H9 (cell line): ENCODE measurements at regions not wholly inside any gene's neighbourhood (a gene's known extent, or its start where the extent isn't known, plus 50 kb on each side); places are given as distances from the start of the nearest gene placed in this dataset.

Source experiments
- DNase-seq: peaks from one replicate; pipeline ENCODE4 v3.0.0-alpha.2; 2017
- H2AFZ ChIP-seq: one replicate; pipeline ENCODE4 v1.6.1; 2013; ENCODE audit warnings: mild to moderate bottlenecking, low read length, control low read depth, moderate library complexity
- H2AK5ac ChIP-seq: 2 replicates; pipeline ENCODE4 v1.6.1; 2013; ENCODE audit warnings: low read length, control low read depth, mixed read lengths; ENCODE audit not compliant: insufficient read length
- H2BK120ac ChIP-seq: one replicate; pipeline ENCODE4 v1.6.1; 2013; ENCODE audit warnings: low read depth, mild to moderate bottlenecking, low read length, control low read depth, inconsistent platforms; ENCODE audit not compliant: poor library complexity, severe bottlenecking
- H2BK12ac ChIP-seq: 2 replicates; pipeline ENCODE4 v1.6.1; 2013; ENCODE audit warnings: low read length, control low read depth, mixed read lengths, low read depth; ENCODE audit not compliant: insufficient read length
- H2BK15ac ChIP-seq: 2 replicates; pipeline ENCODE4 v1.6.1; 2013; ENCODE audit warnings: low read depth, low read length, control low read depth
- H2BK20ac ChIP-seq: one replicate; pipeline ENCODE4 v1.6.1; 2013; ENCODE audit warnings: low read depth, mild to moderate bottlenecking, low read length, control low read depth, inconsistent platforms; ENCODE audit not compliant: poor library complexity, severe bottlenecking
- H2BK5ac ChIP-seq: 2 replicates; pipeline ENCODE4 v1.6.1; 2013; ENCODE audit warnings: low read length, control low read depth, mixed read lengths; ENCODE audit not compliant: insufficient read length
- H3K14ac ChIP-seq: 2 replicates; pipeline ENCODE4 v1.6.1; 2013; ENCODE audit warnings: low read length, control low read depth; ENCODE audit not compliant: insufficient read depth
- H3K18ac ChIP-seq: 2 replicates; pipeline ENCODE4 v1.6.1; 2013; ENCODE audit warnings: low read depth, mild to moderate bottlenecking, mixed read lengths, low read length, control low read depth; ENCODE audit not compliant: insufficient read length
- H3K23ac ChIP-seq: 2 replicates; pipeline ENCODE4 v1.6.1; 2013; ENCODE audit warnings: low read length, control low read depth, mixed read lengths, low read depth; ENCODE audit not compliant: insufficient read length
- H3K23me2 ChIP-seq: 2 replicates; pipeline ENCODE4 v1.6.1; 2013; ENCODE audit warnings: low read depth, mild to moderate bottlenecking, mixed read lengths, low read length, control low read depth; ENCODE audit not compliant: insufficient read length, poor library complexity, severe bottlenecking
- H3K27ac ChIP-seq: 2 replicates; pipeline ENCODE4 v1.5.1; 2013; ENCODE audit warnings: low read length, control low read depth, mixed read lengths, low read depth; ENCODE audit not compliant: insufficient read length
- H3K27me3 ChIP-seq: 2 replicates; pipeline ENCODE4 v1.6.1; 2013; ENCODE audit warnings: low read length, control low read depth, inconsistent platforms; ENCODE audit not compliant: insufficient read depth
- H3K4ac ChIP-seq: 2 replicates; pipeline ENCODE4 v1.6.1; 2013; ENCODE audit warnings: low read depth, mild to moderate bottlenecking, control low read depth, inconsistent platforms, low read length, moderate library complexity
- H3K4me1 ChIP-seq: 2 replicates; pipeline ENCODE4 v1.6.1; 2013; ENCODE audit warnings: low read length, control low read depth, inconsistent platforms; ENCODE audit not compliant: insufficient read depth
- H3K4me2 ChIP-seq: 2 replicates; pipeline ENCODE4 v1.6.1; 2013; ENCODE audit warnings: low read length, control low read depth, mixed read lengths; ENCODE audit not compliant: insufficient read length, insufficient read depth
- H3K56ac ChIP-seq: 2 replicates; pipeline ENCODE4 v1.6.1; 2013; ENCODE audit warnings: low read depth, mild to moderate bottlenecking, mixed read lengths, low read length, control low read depth; ENCODE audit not compliant: insufficient read length
- H3K79me1 ChIP-seq: 2 replicates; pipeline ENCODE4 v1.6.1; 2013; ENCODE audit warnings: low read depth, mild to moderate bottlenecking, moderate library complexity, low read length, control low read depth, inconsistent platforms; ENCODE audit not compliant: insufficient read depth, poor library complexity, severe bottlenecking
- H3K79me2 ChIP-seq: 2 replicates; pipeline ENCODE4 v1.6.1; 2013; ENCODE audit warnings: low read length, control low read depth, inconsistent platforms; ENCODE audit not compliant: insufficient read depth
- H3K9ac ChIP-seq: 2 replicates; pipeline ENCODE4 v1.6.1; 2013; ENCODE audit warnings: low read length, control low read depth, mixed read lengths; ENCODE audit not compliant: insufficient read length; ENCODE audit errors: extremely low read depth
- H3K9me3 ChIP-seq: one replicate; pipeline ENCODE4 v1.6.1; 2013; ENCODE audit warnings: low read depth, low read length, inconsistent platforms; ENCODE audit not compliant: control insufficient read depth
- H3T11ph ChIP-seq: one replicate; pipeline ENCODE4 v1.6.1; 2013; ENCODE audit warnings: mild to moderate bottlenecking, low read length, control low read depth, inconsistent platforms
- H4K20me1 ChIP-seq: one replicate; pipeline ENCODE4 v1.6.1; 2013; ENCODE audit not compliant: control insufficient read depth, insufficient read length, insufficient read depth
- H4K5ac ChIP-seq: 2 replicates; pipeline ENCODE4 v1.6.1; 2013; ENCODE audit warnings: low read depth, mild to moderate bottlenecking, mixed read lengths, low read length, control low read depth; ENCODE audit not compliant: insufficient read length
- H4K8ac ChIP-seq: replicated peaks from 2 replicates; pipeline ENCODE4 v1.6.1; 2013; ENCODE audit warnings: low read length, control low read depth, mixed read lengths, low read depth; ENCODE audit not compliant: insufficient read length
- H4K91ac ChIP-seq: 2 replicates; pipeline ENCODE4 v1.6.1; 2013; ENCODE audit warnings: low read depth, mild to moderate bottlenecking, moderate library complexity, mixed read lengths, low read length, control low read depth; ENCODE audit not compliant: insufficient read length
- H3K27ac Mint-ChIP-seq, 3 experiments: 2 replicates in 2 of 3; 3 replicates in 1 of 3; pipeline ENCODE4 v1.8.0; 2020 to 2021; ENCODE audit warnings: mixed read lengths in 3 of 3, mild to moderate bottlenecking in 1 of 3, moderate library complexity in 1 of 3
- H3K27me3 Mint-ChIP-seq: 2 replicates; pipeline ENCODE4 v1.8.0; 2021; ENCODE audit warnings: low read depth, mild to moderate bottlenecking, moderate library complexity, mixed read lengths
- H3K36me3 Mint-ChIP-seq, 3 experiments: 2 replicates in 2 of 3; 3 replicates in 1 of 3; pipeline ENCODE4 v1.8.0; 2020 to 2021; ENCODE audit warnings: low read depth in 3 of 3, mixed read lengths in 3 of 3; ENCODE audit not compliant: insufficient read depth in 1 of 3
- H3K4me1 Mint-ChIP-seq, 2 experiments: 2 replicates each; pipeline ENCODE4 v1.8.0; 2020; ENCODE audit warnings: mixed read lengths in 2 of 2
- H3K4me3 Mint-ChIP-seq, 2 experiments: 2 replicates in 1 of 2; 3 replicates in 1 of 2; pipeline ENCODE4 v1.8.0; 2020 to 2021; ENCODE audit warnings: mild to moderate bottlenecking in 2 of 2, mixed read lengths in 2 of 2, moderate library complexity in 1 of 2
- H3K9me3 Mint-ChIP-seq, 2 experiments: 2 replicates in 1 of 2; 3 replicates in 1 of 2; pipeline ENCODE4 v1.8.0; 2020; ENCODE audit warnings: mild to moderate bottlenecking in 2 of 2, mixed read lengths in 2 of 2, moderate library complexity in 1 of 2
- CTCF ChIP-seq: fragments of 200-600 bp; sonication (generic); conservative IDR thresholded peaks from 3 replicates; pipeline ENCODE4 v1.8.0; 2021; ENCODE audit warnings: antibody characterized with exemption, mild to moderate bottlenecking
- WGBS: extraction: QIAGEN DNeasy Blood & Tissue Kit; methylation state at CpG from one replicate; pipeline ENCODE4 v1.1.7; 2013; ENCODE audit warnings: missing lambda C conversion rate, low lambda C conversion rate, mixed read lengths; ENCODE audit not compliant: insufficient read length; ENCODE audit errors: extremely low coverage; 5-methylcytosine and 5-hydroxymethylcytosine counted together

- Histone ChIP-seq H2BK5ac (no peak overlapping the region), H3K9me3 (no peaks in the 10 kb centered on the region), H2BK12ac (no peak overlapping the region), H2BK20ac (no peak overlapping the region), H3T11ph (no peak overlapping the region), H3K4ac (no peak overlapping the region), H3K56ac (no peak overlapping the region), H4K91ac (no peak overlapping the region), H3K4me1 (no peaks in the 10 kb centered on the region), H3K23me2 (no peaks in the 10 kb centered on the region), H2BK120ac (no peak overlapping the region), H3K14ac (no peak overlapping the region), H2AK5ac (no peak overlapping the region), H3K79me1 (no peaks in the 10 kb centered on the region), H3K79me2 (no peaks in the 10 kb centered on the region), H3K23ac (no peak overlapping the region), H3K18ac (no peak overlapping the region), H3K4me2 (no peak overlapping the region), H2AFZ (no peak overlapping the region), H3K9ac (no peak overlapping the region), H3K27me3 (no peaks in the 10 kb centered on the region), H4K5ac (no peak overlapping the region), H3K27ac (no peak overlapping the region), H4K20me1 (no peaks in the 10 kb centered on the region), H2BK15ac (no peak overlapping the region), H4K8ac (no peak overlapping the region)
- Mint-ChIP-seq H3K4me3 (no peak overlapping the region), H3K36me3 (no peaks in the 10 kb centered on the region), H3K9me3 (no peaks in the 10 kb centered on the region), H3K4me1 (peaks cover 8% of the 10 kb centered on the region in 2 experiments), H3K27me3 (no peaks in the 10 kb centered on the region), H3K27ac (no peak overlapping the region)
- no peak for TF ChIP-seq CTCF
- no peak for DNase-seq
- WGBS: no CpG with 5 or more reads among the region's 1 CpG
Observed at GRCh38 chr5:166566725-166567124, 1724.7 kb upstream of the WWC1 start.
